NT2/D1 (cell line): ENCODE measurements at regions not wholly inside any gene's neighbourhood (a gene's known extent, or its start where the extent isn't known, plus 50 kb on each side); places are given as distances from the start of the nearest gene placed in this dataset.

Experiments used
- DNase-seq: peaks from one replicate; pipeline ENCODE4 v3.0.0-alpha.2; 2011; ENCODE audit warnings: low read depth, low spot score
- H3K27me3 ChIP-seq: 2 replicates; pipeline ENCODE4 v1.6.0; 2011; ENCODE audit warnings: mild to moderate bottlenecking; ENCODE audit not compliant: insufficient read length, insufficient read depth
- H3K36me3 ChIP-seq: 2 replicates; pipeline ENCODE4 v1.6.1; 2011; ENCODE audit warnings: mild to moderate bottlenecking, low read length, mixed read lengths; ENCODE audit not compliant: insufficient read depth, insufficient read length
- H3K4me1 ChIP-seq: 2 replicates; pipeline ENCODE4 v1.5.1; 2011; ENCODE audit not compliant: insufficient read depth, insufficient read length
- H3K4me3 ChIP-seq: 2 replicates; pipeline ENCODE4 v1.5.1; 2011; ENCODE audit warnings: low read depth; ENCODE audit not compliant: insufficient read length
- H3K9ac ChIP-seq: 2 replicates; pipeline ENCODE4 v1.6.0; 2011; ENCODE audit warnings: low read depth; ENCODE audit not compliant: insufficient read length
- H3K9me3 ChIP-seq: 2 replicates; pipeline ENCODE4 v1.5.1; 2011; ENCODE audit warnings: mild to moderate bottlenecking, low read length; ENCODE audit not compliant: insufficient read depth
- SUZ12 ChIP-seq: IDR thresholded peaks from 2 replicates; pipeline ENCODE4 v1.6.1; 2011; ENCODE audit not compliant: insufficient read length, insufficient read depth; ENCODE audit errors: extremely low read depth
- YY1 ChIP-seq: IDR thresholded peaks from 2 replicates; pipeline ENCODE4 v1.6.1; 2011; ENCODE audit not compliant: insufficient read length, insufficient read depth
- ZNF274 ChIP-seq: IDR thresholded peaks from 2 replicates; pipeline ENCODE4 v1.6.1; 2011; ENCODE audit warnings: mild to moderate bottlenecking, low read depth, low read length

DNA sequence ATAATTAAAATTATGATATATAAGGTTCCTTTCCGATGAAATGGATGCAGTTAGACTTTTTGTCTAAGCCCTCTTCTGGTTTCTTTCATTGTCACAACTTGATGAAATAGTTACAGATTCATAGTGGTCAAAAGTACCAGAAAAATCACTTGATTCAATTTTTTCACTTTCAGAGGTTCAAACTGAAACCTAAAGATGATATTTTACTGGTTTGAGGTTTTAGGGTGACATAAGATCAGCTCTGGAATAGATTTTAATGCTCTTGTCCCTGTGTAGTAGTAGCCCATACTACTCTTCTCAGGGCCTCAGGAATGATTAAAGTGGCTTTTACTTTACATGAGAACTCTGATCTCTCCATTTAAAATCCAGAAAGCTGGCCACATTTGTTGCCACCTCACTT, 479.1 kb upstream of the ZNF717 start:
- no peaks in the 10 kb centered on the region for H3K36me3 ChIP-seq
- no peak overlapping the region for H3K9ac ChIP-seq
- no peaks in the 10 kb centered on the region for H3K4me1 ChIP-seq
- H3K9me3 ChIP-seq, result no peaks in the 10 kb centered on the region
- TF ChIP-seq YY1, result no peak
- no peak for TF ChIP-seq SUZ12
- TF ChIP-seq ZNF274, result no peak
- no peak overlapping the region for H3K4me3 ChIP-seq
- no peaks in the 10 kb centered on the region for H3K27me3 ChIP-seq
- DNase-seq, result no peak

- no peak for DNase-seq
- TF ChIP-seq YY1 (no peak), SUZ12 (no peak)
- Histone ChIP-seq H3K4me1 (no peaks in the 10 kb centered on the region), H3K36me3 (no peaks in the 10 kb centered on the region), H3K27me3 (no peaks in the 10 kb centered on the region), H3K9ac (no peak overlapping the region), H3K9me3 (no peaks in the 10 kb centered on the region), H3K4me3 (no peak overlapping the region)
Measured at GRCh38 chr3:76264911-76265310, 479.6 kb upstream of the ZNF717 start.

GRCh38 chr3:76266511-76266910, 481.2 kb upstream of the ZNF717 start:
- Histone ChIP-seq H3K36me3 (no peaks in the 10 kb centered on the region), H3K9me3 (no peaks in the 10 kb centered on the region), H3K27me3 (no peaks in the 10 kb centered on the region), H3K9ac (no peak overlapping the region), H3K4me1 (no peaks in the 10 kb centered on the region), H3K4me3 (no peak overlapping the region)
- TF ChIP-seq ZNF274 (no peak), SUZ12 (no peak)
- no peak for DNase-seq

DNA sequence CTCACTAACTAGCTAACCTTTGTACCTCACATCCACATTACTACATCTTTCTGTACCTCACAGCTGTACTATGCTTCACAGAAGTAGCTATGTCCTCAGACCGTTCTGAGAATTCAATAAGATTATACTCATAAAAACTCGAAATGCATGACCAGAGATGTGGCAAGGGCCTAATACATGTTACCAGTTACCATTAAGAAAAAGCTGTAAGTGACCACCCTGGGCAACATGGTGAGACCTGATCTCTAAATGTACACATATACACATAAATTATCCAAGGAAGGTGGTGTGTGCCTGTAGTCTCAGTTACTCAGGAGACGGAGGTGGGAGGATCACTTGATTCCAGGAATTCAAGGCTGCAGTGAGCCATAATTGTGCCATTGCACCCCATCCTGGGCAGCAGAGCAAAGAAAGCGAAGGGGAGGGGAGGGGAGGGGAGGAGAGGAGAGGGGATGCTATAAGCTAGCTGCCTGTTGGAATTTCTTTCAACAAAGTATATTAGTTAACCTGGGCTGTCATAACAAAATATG, 482.6 kb upstream of the ZNF717 start:
- no peaks in the 10 kb centered on the region for H3K36me3 ChIP-seq
- no peak overlapping the region for H3K9ac ChIP-seq
- no peak for DNase-seq
- TF ChIP-seq ZNF274 (no peak), YY1 (no peak), SUZ12 (no peak)
- no peaks in the 10 kb centered on the region for H3K4me1 ChIP-seq
- H3K27me3 ChIP-seq, result no peaks in the 10 kb centered on the region
- H3K9me3 ChIP-seq, result no peaks in the 10 kb centered on the region
- H3K4me3 ChIP-seq, result no peak overlapping the region

DNA sequence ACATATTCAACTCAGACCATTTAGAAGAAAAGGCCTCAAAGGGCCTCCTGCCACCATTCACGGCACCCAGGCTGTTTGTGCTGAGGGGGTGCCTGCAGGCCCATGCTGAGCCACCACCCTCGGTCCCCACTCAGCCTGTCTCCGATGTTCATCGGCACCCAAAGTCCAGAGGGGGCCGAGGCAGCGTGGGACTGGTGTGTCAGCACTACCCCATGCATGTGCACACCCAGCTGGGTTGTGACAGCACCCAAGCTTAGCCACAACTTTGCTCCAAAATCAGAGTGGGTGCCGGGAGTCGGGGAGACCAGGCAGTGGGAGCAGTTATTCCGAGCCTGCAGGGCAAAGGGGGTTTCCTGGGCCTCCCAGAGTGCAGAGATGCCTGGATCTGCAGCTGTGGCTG, 508.5 kb upstream of the ZNF717 start:
- H3K4me1 ChIP-seq, result no peaks in the 10 kb centered on the region
- TF ChIP-seq ZNF274 (no peak), SUZ12 (no peak), YY1 (no peak)
- no peaks in the 10 kb centered on the region for H3K27me3 ChIP-seq
- no peak overlapping the region for H3K4me3 ChIP-seq
- H3K9ac ChIP-seq, result no peak overlapping the region
- DNase-seq, result no peak
- H3K36me3 ChIP-seq, result no peaks in the 10 kb centered on the region
- H3K9me3 ChIP-seq, result no peaks in the 10 kb centered on the region

DNA sequence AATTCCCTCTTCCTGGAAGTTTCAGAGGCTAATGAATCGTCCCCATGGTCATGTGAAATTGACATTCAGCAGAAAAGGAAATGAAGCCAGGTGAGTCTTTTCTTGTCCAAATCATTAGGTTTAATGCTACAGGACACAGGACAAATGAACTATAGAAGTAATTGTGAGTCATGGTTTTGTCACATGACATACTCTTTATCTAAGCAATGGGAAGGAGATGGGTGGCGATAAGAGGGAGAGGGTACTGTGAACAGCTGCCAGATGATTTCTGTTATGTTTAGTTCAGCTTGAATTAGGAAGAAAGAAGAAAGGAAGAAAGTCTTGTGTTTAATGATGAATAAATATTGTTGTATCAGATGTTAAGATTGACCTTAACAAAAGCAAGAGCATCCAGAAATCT, 515.4 kb upstream of the ZNF717 start:
- no peak overlapping the region for H3K9ac ChIP-seq
- H3K36me3 ChIP-seq, result no peaks in the 10 kb centered on the region
- no peaks in the 10 kb centered on the region for H3K4me1 ChIP-seq
- no peak for DNase-seq
- TF ChIP-seq YY1 (no peak), ZNF274 (no peak), SUZ12 (no peak)
- no peaks in the 10 kb centered on the region for H3K27me3 ChIP-seq
- H3K4me3 ChIP-seq, result no peak overlapping the region
- H3K9me3 ChIP-seq, result no peaks in the 10 kb centered on the region

GRCh38 chr3:76307556-76307955, 522.2 kb upstream of the ZNF717 start:
- no peaks in the 10 kb centered on the region for H3K27me3 ChIP-seq
- no peak for TF ChIP-seq YY1
- TF ChIP-seq SUZ12, result no peak
- no peak for TF ChIP-seq ZNF274
- H3K36me3 ChIP-seq, result no peaks in the 10 kb centered on the region
- DNase-seq, result no peak
- no peak overlapping the region for H3K9ac ChIP-seq
- H3K9me3 ChIP-seq, result no peaks in the 10 kb centered on the region
- no peaks in the 10 kb centered on the region for H3K4me1 ChIP-seq
- H3K4me3 ChIP-seq, result no peak overlapping the region

DNA sequence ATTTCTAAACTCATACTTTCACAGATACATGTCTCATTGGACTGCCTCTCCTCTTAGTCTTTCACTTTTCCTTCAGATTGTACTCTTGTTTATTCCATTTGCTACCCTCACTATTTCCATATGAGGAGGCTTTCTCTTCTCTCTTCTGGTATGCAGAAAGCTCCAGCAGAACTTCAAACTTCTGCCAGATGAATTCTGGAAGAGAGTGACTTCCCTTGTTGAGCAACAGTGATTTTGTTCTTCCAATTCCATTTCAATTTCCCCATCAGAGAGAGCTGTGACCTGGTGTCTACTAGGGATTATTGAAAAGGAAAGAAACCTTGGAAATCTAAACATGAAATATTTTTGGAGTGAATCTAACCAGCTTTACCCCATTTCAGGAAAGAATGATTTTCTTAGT, 523.2 kb upstream of the ZNF717 start:
- Histone ChIP-seq H3K4me1 (no peaks in the 10 kb centered on the region), H3K36me3 (no peaks in the 10 kb centered on the region), H3K4me3 (no peak overlapping the region), H3K9ac (no peak overlapping the region), H3K27me3 (no peaks in the 10 kb centered on the region), H3K9me3 (no peaks in the 10 kb centered on the region)
- DNase-seq, result no peak
- TF ChIP-seq YY1 (no peak), SUZ12 (no peak), ZNF274 (no peak)
